HuH-7.5 (cell line): ENCODE measurements at regions not wholly inside any gene's neighbourhood (a gene's known extent, or its start where the extent isn't known, plus 50 kb on each side); places are given as distances from the start of the nearest gene placed in this dataset.

Source experiments
- DNase-seq: peaks from one replicate; pipeline ENCODE4 v3.0.0; 2011; ENCODE audit warnings: low spot score

DNA sequence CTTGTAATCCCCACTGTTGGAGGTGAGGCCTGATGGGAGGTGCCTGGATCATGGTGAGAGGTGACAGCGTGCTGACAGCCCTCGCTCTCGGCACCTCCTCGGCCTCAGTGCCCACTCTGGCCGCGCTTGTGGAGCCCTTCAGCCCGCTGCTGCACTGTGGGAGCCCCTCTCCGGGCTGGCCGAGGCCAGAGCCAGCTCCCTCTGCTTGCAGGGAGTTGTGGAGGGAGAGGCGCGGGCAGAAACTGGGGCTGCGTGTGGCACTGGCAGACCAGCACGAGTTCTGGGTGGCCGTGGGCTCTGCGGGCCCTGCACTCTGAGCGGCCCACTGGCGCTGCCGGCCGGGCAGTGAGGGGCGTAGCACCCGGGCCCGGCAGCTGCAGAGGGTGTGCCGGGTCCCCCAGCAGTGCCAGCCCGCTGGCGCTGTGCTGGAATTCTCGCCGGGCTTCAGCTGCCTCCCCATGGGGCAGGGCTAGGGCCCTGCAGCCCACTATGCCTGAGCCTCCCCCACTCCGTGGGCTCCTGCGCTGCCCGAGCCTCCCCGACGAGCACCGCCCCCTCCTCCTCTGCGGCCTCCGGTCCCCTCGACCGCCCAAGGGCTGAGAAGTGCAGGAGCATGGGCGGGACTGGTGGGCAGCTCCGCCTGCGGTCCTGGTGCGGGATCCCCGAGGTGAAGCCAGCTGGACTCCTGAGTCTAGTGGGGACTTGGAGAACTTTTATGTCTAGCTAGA, 197.1 kb downstream of the SPP2 start:
- DNase-seq: no peak

DNA sequence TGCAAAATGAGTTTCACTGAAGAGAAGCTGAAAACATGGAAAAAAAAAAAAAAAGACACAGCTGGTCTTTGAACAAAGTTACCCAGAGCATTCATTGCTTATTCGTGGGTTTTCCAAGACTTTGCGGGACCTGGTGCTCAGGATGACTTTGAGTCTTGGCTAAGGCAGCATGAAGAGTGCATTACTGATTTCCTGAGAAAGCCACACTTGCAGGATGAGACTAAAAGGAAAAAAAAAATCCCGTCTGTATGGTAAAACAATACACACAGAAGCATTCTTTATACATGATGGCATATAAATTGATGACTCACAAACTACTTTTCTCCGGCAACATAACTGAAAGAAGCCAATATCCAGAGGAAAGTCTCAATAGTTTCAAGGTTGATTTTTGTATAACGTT, 195.4 kb downstream of the SPP2 start:
- DNase-seq: no peak

DNA sequence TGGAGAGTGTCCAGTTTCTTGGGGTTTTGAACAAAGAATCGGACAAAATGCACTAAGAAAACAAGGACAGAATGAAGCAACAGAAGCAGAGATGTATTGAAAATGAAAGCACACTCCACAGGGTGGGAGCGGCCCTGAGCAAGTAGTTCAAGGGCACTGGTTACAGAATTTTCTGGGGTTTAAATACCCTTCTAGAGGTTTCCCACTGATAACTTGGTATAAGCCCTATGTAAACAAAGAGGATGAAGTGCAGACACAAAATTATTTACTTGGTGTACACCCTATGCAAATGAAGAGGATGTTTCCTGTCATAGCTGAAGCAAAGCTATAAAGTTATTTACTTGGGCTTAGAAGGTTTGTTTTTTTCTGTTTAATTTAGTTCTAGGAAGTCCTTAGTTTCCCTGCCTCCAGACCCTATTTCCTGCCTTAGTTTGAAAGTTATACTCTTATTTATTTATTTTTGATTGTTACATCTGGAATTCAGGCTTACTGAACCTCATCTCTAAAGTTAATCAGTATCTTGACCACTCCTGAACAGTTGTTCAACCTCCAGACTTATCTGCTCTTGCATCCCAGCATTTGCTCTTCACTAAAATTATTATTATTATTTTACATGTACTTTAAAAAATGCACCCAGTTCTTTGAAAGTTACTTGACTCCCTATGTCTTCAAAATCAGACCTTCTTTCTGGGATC, 193.5 kb downstream of the SPP2 start:
- no peak for DNase-seq

DNA sequence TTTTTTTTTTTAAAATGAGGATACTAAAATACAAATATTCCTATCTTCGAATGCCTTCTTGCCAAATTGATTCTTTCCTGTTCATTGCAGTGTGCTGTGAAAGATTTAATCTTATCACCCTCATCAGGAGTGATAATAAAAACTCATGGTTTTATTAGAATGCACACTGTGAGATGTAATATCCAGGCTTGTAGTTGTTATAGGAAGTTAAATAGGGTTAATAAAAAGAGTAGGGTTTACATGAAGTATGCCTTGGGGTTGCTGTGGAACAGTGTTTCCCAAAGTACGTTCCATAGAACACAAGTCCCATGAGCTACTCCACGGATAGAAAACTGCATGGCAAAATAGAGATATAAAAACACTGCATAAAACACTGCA, 191.9 kb downstream of the SPP2 start:
- no peak for DNase-seq

DNA sequence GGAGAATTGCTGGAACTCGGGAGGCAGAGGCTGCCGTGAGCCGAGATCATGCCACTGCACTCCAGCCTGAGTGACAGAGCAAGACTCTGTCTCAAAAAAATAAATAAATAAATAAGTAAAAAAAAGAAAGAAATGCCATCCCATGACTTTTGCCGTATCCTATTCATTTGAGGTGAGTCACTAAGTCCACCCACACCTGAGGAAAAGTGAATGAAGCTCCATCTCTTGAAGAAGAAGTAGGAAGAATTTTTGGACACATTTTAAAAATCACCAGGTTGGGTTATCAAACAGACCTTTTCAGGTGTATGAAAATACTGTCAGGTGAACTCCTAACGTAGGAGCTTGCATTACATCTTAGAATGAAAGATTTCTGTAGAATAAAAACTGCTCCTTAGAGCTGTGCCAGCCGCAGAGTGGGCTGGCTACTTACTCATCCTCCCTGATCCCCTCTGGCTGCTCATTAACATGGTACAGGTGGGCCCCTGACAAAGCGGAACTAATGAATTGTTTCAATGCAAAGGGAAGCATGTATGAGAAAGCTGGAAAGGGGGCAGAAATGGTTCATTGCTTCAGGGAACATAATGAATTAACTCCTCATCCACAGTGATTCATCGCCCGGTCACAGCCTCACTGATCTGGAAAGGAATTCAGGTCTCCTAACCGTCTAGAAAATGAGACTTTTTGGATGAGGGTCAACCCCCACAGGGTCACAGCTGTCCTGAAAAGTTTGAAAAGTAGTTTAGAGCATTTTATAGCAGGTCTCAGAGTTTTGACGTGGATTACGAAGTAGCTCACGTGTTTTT, 191.4 kb downstream of the SPP2 start:
- no peak for DNase-seq

DNA sequence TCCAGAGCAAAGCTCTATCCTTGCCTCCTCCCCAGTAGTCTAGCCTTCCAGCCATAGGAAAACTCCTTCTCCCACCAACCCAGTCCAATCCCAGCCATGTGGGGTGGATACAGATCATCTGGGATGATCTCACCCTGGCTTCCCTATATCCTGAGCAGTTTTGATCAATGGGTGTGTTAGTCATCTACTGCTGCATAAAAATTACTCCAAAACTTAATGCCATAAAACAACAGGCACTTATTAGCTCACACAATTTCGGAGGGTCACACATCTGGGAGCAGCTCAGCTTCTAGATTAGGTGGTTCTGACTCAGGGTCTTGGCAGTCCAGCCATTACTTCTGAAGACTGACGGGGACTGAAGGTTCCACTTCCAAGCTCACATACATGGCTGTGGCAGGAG, 190.4 kb downstream of the SPP2 start:
- no peak for DNase-seq

DNA sequence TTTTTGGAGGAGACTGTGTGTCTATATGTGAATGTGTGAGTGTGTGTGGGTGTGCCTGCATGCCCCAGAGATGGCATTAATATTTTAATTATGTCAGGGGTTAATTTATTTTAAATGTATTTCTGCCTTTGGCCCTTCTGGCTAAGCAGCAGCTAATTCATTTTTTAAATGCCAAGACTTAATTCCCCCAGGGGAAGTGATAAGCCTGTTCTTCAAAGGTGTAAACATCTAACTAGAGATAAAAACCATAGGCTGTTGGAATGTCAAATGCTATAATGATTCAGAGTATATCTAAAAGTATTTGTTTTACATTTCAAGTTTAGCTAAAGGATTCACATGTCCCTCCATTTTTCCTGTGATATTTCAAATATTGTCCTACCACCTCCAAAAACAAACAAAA, 184.7 kb downstream of the SPP2 start:
- no peak for DNase-seq

DNA sequence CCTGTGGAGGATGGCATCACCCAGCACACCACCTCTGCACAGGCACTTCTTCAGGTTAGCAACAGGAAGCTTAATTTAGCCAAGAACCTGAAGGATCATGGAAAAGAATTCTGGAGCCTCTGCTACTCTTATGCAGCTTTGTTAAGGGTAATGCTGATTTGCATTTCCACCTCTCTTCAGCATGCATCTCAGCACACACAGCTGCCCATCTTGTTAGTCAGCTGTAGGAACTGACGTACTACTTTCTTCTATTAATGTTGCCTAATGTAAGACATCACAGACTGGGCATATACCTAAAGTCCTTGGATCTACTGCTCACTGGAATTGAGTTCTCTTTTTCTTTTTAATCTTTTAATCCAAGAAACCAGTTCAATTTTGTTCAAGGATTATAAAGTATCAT, 181.0 kb downstream of the SPP2 start:
- DNase-seq: no peak

DNA sequence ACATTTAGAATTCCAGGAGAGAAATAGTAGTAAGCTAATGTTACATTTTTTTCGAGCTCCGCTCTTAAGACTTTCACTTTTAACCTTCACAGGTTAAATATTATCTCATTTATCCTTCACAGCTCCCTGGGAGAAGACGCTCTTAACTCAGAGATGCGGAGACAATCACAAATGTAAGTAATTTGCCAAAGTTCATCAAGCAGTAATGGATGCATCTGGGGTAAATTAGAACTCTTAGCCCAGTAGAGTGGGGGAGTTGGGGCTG, 168.5 kb downstream of the SPP2 start:
- no peak for DNase-seq

DNA sequence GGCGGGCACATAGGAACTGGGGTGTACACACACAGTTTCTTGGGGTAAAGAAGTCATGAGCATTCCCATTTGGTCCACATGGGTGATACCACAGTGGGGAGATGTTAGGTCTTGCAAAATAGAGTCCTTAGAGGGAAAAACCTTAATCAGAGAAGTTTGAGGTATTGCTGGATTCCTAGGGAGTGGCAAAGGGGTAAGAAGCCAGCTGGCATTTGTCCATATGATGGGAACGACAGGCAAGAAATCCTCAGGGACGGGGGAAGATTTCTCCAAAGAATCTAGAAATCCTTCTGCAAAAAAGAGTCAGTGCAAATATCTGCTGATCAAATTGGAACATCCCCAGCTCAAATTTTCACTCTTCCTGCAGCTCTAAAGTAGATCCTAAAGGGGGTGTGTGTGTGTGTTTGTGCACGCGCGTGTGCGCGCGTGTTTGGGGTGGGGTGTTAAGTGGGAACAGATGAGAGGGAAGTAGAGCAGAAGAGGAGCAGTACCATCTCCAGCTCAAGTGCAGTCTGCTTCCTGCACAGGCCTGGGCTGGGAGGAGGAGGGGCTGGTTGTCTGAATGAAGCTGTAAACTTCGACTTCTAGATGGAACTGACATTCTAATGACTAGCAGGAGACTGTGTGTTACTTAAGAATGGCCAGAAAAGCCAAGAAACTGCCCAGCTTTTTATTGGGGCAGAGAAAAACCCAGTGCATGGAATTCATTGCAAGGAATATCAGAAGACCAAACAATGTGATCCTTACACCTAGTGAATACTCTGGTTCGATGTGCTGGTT, 168.0 kb downstream of the SPP2 start:
- no peak for DNase-seq

DNA sequence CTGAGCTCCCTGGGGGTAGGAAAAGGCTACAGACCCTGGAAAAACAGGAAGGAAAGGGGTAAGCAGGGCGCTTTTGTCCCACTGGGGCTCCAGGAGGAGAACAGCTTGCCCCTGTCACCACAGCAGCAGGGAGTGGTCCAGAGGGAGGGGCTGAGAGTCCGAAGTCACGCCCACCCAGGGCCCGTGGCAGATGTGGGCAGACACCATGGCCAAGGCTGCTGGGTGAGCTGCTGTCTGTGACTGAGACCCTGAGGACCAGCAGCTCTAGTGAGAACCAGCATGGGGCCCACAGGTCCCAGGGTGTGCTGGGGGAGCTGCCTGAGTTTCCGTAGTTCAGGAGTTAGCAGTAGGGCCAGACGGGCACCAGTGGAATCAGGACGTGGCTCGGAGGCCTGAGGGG, 162.0 kb downstream of the SPP2 start:
- DNase-seq: no peak

DNA sequence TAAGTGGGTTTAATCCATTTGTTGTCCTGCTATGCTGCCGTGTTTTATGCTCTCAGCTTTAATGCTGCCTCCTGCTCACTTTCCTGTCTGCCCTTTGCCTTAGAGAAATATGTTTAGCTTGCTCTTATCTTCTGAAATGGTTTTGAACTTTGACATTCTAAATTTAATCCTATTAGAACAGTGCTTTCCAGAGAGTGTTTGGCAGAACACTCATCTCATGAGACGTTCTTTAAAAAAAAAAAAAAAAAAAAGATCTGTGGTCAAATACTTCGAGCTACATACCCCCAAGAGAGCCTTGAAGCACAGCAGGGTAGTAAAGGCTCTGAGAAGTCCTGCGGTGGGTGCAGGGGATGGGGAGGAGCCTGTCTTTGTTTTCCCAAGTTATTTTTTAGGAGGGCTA, 161.3 kb downstream of the SPP2 start:
- no peak for DNase-seq

DNA sequence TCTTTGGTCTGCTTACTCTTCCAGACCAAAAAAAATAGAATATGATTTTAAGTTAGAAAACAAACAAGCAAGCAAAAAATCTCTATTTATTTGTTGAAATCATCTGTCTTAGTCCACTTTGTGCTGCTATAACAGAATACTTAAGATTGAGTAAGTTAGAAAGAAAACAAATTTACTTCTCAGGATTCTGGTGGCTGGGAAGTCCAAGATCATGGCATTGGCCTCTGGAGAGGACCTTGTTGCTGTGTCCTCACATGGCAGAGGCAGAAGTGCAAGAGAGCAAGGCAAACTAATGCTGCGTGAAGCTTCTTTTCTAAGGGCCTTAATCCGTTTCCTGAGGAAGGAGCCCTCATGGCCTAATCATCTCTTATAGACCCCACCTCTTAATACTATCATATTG, 156.2 kb downstream of the SPP2 start:
- no peak for DNase-seq

DNA sequence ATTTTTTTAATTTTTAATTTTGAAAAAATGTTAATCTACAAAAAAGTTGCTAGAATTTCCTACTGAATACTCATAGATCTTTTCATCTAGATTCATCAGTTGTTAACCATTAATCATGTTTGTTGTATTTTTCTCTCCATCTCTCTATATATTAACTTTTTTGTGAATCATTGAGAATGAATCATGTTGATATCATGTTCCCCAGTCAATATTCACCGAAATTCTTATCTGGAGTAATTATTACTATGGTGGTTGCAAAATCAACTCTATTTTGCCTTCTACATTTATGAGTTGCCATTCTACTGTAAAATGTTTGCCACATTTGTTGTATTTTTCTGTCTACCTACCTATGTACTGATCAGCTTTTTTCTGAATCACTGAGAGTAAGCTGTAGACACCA, 154.0 kb downstream of the SPP2 start:
- no peak for DNase-seq

DNA sequence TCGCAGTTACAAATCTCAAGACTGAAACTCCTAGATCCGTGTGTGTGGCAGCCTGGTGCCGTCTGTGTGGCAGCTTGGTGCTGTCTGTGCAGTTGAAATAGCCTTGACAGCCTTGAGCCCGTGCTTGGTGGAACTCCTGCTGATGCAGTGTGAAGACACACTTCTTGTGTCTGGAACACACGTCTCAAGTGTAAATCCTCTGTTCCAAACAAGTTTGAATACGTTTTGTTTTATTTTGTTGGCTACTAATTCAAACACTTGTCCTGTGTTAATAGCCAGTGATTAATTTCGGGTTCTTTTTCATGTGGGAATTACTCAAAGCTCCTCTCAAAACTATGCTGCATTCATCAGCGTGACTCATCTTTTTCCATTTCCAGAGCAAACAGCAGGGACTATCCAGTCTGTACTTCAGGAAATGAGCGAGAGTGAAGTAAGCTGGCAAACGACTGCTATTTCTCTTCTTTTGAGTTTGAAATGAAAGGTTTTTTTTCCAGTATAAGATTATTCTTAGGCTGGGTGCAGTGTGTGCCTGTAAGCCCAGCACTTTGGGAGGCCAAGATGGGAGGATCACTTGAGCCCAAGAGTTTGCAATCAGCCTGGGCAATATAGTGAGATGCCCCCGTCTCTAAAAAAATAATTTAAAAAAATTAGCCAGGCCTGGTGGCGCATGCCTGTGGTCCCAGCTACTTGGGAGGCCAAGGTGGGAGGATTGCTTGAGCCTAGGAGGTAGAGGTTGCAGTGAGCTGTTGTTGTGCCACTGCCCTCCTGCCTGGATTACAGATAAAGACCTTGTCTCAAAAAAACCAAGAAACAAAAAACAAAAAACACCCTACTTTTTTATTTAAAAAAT, 152.9 kb downstream of the SPP2 start:
- no peak for DNase-seq

DNA sequence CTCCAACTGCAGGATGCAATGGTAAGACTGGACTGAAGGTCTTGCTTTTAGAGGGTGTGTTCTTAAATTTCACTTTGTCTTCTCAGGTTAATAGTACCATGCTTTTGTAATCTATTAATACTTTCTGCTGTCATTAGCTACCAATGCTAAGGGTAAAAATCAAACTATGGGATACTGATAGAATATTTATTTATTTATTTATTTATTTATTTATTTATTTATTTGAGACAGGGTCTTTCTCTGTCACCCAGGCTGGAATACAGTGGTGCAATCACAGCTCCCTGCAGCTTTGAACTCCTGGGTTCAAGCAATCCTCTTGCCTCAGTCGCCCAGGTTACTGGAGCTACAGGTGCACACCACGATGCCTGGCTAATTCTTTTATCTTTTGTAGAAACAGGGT, 152.1 kb downstream of the SPP2 start:
- no peak for DNase-seq

DNA sequence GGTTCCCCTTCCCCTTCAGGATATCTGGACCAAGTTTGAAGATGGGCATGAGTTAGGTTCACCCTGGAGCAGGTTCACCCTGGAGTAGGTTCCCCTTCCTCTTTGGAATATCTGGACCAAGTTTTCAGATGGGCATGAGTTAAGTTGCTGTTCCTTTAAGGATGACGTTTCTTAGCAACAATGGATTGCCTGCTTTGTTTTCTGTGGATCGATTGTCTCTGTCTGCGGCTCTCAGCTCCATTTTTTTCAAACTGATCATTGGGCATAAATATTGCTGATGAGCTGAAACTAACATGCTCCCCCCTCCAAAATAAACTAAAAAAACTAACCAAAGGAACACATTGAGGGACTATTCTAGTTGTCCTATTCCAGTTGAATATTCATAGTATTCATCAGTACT, 149.5 kb downstream of the SPP2 start:
- DNase-seq: no peak

DNA sequence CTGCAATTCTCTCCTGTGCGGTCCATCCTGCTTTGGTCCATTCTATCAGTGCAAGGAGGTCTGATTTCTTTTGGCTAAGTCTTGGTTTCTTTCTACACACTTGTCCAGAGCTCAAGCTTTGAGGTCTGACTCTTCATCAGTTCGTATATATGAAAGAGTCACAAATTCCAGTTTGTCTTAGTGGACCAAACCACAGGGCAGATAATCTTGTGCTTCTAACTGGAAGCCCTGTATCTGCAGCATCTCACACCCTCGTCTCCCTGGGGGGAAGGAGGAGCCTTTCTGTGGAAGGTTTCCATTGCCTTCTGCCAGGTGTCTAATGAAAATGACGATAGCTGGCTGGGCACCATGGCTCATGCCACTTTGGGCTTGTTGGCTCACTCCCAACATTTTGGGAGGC, 148.5 kb downstream of the SPP2 start:
- no peak for DNase-seq

DNA sequence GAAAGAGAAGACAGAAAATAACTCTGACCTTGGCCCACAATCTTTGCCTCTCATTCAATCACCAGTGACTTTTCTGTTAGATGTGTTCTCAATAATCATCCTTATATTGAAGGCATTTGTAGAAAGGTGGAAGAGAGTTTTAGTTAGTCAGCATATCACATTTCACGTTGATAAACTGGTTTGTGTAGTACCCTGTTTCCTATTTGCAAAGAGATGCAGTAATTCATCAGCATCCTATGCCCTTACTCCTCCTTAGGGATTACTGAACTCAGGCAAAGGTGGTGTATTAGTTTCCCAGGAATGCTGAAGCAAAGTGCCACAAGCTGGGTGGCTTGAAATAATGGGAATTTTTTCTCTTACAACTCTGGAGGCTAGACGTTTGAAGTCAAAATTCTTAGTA, 145.0 kb downstream of the SPP2 start:
- DNase-seq: no peak

DNA sequence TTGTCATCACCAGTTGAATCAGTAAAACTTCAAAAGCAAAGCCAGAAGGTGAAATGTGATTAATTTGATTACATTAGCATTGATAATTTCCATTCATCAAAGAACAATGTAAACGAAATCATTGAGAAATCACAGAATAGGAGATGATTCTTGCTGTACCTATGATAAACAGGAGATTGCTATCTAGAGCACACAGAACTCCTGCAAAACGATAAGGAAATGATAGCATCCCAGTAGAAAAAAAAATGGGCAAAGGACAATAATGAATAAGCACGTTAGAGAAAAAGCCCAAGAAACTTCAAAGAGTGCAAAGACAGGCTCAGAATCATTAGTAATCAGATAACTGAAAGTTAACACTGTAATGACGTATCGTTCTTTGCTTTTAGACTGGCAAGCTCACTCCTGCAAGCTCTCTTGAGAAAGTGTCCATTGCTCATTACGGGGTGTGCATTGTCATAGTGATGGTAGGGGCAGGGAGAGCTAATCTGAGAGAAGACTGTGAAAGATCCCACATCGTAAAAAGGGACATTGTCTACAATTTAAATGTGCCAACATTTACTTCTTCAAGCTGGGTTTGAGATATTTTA, 143.6 kb downstream of the SPP2 start:
- no peak for DNase-seq

DNA sequence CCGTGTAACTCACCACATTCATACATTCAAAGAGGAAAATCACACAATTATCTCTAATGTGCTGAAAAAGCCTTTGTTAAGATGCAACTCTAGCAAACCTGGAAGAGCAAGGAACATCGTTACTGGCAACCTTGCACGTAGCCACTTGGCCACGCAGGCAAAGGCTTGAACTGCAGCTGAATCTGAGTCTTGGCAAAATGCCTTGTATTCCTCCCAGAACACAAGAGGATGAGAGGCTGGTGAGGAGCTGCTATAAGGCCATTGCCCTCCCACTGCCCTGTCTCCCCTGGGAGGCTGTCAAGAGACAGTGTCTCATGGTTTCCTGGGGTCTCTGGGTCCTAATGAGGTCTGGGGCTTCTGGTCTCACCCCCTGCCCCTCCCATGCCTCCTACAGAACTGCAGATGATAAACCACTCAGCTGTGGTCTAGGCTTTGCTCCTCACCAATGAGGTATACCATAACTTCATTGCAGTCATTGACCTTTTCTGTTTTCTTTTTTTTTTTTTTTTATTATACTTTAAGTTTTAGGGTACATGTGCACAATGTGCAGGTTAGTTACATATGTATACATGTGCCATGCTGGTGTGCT, 141.4 kb downstream of the SPP2 start:
- no peak for DNase-seq
